Activated CD4-positive, alpha-beta T cell treated with anti-CD3 and anti-CD28 coated beads, Interleukin-2, amount 10 ng/mL, durations not matched to agents 24 days and 14 days (primary cell): ENCODE measurements at regions not wholly inside any gene's neighbourhood (a gene's known extent, or its start where the extent isn't known, plus 50 kb on each side); places are given as distances from the start of the nearest gene placed in this dataset.

ENCODE experiments used
- DNase-seq: peaks from one replicate; pipeline ENCODE4 v3.0.0; 2022
- H3K27ac Mint-ChIP-seq: one replicate; pipeline ENCODE4 v1.8.0; 2022; ENCODE audit warnings: mild to moderate bottlenecking, mixed read lengths
- H3K27me3 Mint-ChIP-seq: one replicate; pipeline ENCODE4 v1.8.0; 2022; ENCODE audit warnings: mixed read lengths
- H3K36me3 Mint-ChIP-seq: one replicate; pipeline ENCODE4 v1.8.0; 2022; ENCODE audit warnings: low read depth, mild to moderate bottlenecking, mixed read lengths
- H3K4me1 Mint-ChIP-seq: one replicate; pipeline ENCODE4 v1.8.0; 2021; ENCODE audit warnings: mixed read lengths
- H3K4me3 Mint-ChIP-seq: one replicate; pipeline ENCODE4 v1.8.0; 2022; ENCODE audit warnings: mild to moderate bottlenecking, moderate library complexity, mixed read lengths
- H3K9me3 Mint-ChIP-seq: one replicate; pipeline ENCODE4 v1.8.0; 2021; ENCODE audit warnings: mixed read lengths
- intact Hi-C: fragments of 100-400 bp; cut with micrococcal nuclease; formaldehyde crosslinking; loops from one replicate; pipeline ENCODE4 v1.15.1; 2023

GRCh38 chr11:29959488-29959887, 57.3 kb downstream of the KCNA4 start:
- DNase-seq, result no peak
- no peaks in the 10 kb centered on the region for H3K36me3 Mint-ChIP-seq
- no peaks in the 10 kb centered on the region for H3K4me1 Mint-ChIP-seq
- peaks cover 3% of the 10 kb centered on the region for H3K9me3 Mint-ChIP-seq
- no peak overlapping the region for H3K27ac Mint-ChIP-seq
- intact Hi-C loops, result no loop called here
- no peaks in the 10 kb centered on the region for H3K27me3 Mint-ChIP-seq
- H3K4me3 Mint-ChIP-seq, result no peak overlapping the region

DNA sequence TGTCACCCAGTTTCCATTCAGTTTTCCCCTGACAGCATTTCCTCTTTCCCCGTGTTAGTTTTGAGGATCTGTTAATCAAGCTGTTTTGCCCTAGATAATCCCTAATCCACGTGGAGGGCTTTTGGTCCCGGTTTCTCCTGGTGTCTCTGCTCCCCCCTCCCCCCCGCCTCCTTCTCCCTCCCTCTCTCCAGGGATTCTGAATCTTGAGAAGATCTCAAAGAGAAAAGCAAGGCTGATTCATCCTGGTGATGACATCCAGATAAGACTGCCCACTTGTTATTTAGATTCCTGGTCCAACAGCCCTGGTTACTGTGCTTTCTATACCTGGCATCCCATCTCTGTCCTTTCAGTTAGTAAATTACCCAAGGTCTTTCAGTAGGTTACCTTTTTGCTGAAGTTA, 59.4 kb downstream of the KCNA4 start:
- Mint-ChIP-seq H3K36me3 (no peaks in the 10 kb centered on the region), H3K4me1 (no peaks in the 10 kb centered on the region), H3K4me3 (no peak overlapping the region), H3K9me3 (peaks cover 3% of the 10 kb centered on the region), H3K27me3 (no peaks in the 10 kb centered on the region), H3K27ac (no peak overlapping the region)
- intact Hi-C loops, result no loop called here
- DNase-seq, result no peak

DNA sequence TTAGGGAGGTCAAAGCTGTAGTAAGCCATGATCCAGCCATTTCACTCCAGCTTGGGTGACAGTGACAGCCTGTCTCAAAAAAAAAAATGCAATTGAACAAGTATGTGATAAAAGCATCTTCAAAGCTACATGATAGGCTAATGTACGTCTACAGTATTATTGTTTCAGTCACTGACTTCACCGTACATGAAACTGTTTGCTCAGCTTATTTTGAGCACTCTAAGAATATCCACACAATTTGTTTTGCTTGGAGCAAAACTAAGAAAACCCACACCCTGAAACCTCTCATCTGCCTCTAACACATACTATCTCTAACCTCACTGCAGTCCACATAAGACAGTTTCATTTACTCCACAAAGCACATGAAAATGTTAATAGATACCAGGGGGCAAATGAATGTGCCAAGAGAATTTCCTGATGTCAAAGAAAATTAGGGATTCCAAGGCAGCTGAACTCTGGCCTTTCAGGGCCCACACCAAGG, 60.7 kb downstream of the KCNA4 start:
- no peaks in the 10 kb centered on the region for H3K27me3 Mint-ChIP-seq
- DNase-seq, result no peak
- peaks cover 3% of the 10 kb centered on the region for H3K9me3 Mint-ChIP-seq
- no peak overlapping the region for H3K4me3 Mint-ChIP-seq
- H3K36me3 Mint-ChIP-seq, result no peaks in the 10 kb centered on the region
- H3K4me1 Mint-ChIP-seq, result no peaks in the 10 kb centered on the region
- intact Hi-C loops, result no loop called here
- H3K27ac Mint-ChIP-seq, result no peak overlapping the region

DNA sequence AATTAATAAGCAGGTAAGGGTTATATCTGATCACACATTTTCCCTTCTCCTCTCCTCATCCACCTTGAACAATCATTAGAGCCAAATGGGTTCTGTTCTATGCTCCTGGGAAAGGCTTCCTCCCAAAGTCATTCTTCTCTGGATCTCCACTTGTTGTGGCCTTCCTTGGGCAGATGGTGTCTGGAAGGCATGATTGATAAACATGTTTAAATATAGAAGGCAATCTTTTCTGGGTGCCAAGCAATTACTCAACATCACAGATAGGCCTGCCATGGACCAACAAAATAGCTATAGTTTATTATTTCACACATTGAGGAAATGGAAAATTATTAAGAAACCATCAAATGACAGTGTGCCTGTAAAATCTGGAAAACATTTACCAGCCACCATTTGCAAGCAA, 73.5 kb downstream of the KCNA4 start:
- intact Hi-C loops, result no loop called here
- H3K27ac Mint-ChIP-seq, result no peak overlapping the region
- no peaks in the 10 kb centered on the region for H3K27me3 Mint-ChIP-seq
- H3K4me3 Mint-ChIP-seq, result no peak overlapping the region
- H3K9me3 Mint-ChIP-seq, result no peaks in the 10 kb centered on the region
- H3K4me1 Mint-ChIP-seq, result no peaks in the 10 kb centered on the region
- no peak for DNase-seq
- H3K36me3 Mint-ChIP-seq, result no peaks in the 10 kb centered on the region

DNA sequence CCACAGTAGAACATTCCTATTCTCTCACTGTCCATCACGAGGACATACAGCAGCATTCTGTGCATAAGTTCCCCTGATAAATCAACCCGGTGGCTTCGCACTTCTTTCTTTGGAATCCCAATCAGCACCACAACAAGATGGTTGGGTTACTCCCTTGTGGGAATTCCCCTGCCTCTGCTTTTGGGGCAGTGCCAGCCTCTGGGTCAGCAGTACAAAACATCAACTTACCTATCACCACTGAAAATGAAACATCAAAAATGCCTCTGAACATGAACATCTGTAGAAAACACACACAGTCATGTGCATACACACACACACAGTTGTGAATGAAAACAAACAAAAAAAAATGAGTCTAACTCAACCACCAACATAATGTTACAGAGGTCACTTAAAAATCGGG, 79.3 kb downstream of the KCNA4 start:
- H3K27me3 Mint-ChIP-seq, result no peaks in the 10 kb centered on the region

DNA sequence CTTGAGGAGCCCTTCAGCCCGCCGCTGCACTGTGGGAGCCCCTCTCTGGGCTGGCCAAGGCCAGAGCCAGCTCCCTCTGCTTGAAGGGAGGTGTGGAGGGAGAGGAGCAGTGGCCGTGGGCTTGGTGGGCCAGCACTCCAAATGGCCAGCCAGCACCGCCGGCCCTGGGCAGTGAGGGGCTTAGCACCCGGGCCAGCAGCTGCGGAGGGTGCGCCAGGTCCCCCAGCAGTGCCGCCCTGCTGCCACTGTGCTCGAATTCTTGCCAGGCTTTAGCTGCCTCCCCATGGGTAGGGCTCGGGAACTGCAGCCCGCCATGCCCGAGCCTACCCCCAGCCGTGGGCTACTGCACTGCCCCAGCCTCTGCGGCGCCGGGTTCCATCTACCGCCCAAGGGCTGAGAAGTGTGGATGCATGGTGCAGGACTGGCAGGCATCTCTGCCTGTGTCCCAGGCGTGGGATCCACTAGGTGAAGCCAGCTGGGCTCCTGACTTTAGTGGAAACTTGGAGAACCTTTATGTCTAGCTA, 82.7 kb downstream of the KCNA4 start:
- H3K27ac Mint-ChIP-seq, result no peak overlapping the region
- no peak for DNase-seq
- H3K4me3 Mint-ChIP-seq, result no peak overlapping the region
- H3K9me3 Mint-ChIP-seq, result peaks cover 8% of the 10 kb centered on the region
- H3K27me3 Mint-ChIP-seq, result no peaks in the 10 kb centered on the region
- H3K4me1 Mint-ChIP-seq, result no peaks in the 10 kb centered on the region
- intact Hi-C loops, result no loop called here
- H3K36me3 Mint-ChIP-seq, result no peaks in the 10 kb centered on the region

More for the DNA sequence above, 79.3 kb downstream of the KCNA4 start:
- Mint-ChIP-seq H3K9me3 (peaks cover 8% of the 10 kb centered on the region), H3K4me1 (no peaks in the 10 kb centered on the region), H3K27ac (no peak overlapping the region), H3K4me3 (no peak overlapping the region), H3K36me3 (no peaks in the 10 kb centered on the region)
- intact Hi-C loops, result no loop called here
- DNase-seq, result no peak

- Mint-ChIP-seq H3K9me3 (peaks cover 10% of the 10 kb centered on the region), H3K27ac (no peak overlapping the region), H3K4me1 (no peaks in the 10 kb centered on the region), H3K36me3 (no peaks in the 10 kb centered on the region), H3K4me3 (no peak overlapping the region), H3K27me3 (no peaks in the 10 kb centered on the region)
- DNase-seq, result no peak
- intact Hi-C loops, result no loop called here
Observed at GRCh38 chr11:29916040-29916439, 100.8 kb downstream of the KCNA4 start.

DNA sequence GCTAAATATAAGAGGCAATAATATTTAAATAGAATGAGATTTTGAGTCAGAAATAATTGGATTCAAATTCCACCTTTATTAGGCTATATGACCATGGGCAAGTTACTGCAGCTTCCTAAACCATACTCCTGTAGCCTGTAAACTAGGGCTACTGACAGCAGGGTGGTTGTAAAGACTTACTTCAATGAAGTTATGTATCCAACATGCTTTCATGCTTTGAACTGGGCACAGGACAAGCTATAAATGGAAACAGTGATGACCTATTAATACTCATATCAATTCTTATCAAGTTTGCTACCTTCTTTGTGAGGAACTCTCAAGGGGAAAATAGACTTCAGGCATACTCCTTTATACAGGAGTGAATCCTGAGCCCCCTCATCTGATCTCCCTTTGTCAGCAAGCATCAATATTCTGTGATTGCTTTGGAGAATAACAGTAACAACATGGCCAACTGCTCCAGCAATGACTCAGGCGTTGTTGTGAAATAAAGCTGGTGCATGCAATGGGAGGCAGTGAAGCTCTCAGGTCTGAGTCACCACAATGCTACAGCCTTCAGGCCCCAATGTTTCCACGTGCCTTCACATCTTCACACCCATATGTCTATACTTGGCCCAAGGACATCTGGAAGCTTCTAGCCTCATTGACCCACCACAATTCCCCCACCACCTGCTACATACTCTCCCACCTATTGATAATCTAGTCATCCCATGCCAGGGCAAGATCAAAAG, 102.5 kb downstream of the KCNA4 start:
- Mint-ChIP-seq H3K36me3 (no peaks in the 10 kb centered on the region), H3K27me3 (no peaks in the 10 kb centered on the region), H3K4me3 (no peak overlapping the region), H3K27ac (no peak overlapping the region), H3K9me3 (peaks cover 6% of the 10 kb centered on the region), H3K4me1 (no peaks in the 10 kb centered on the region)
- DNase-seq, result no peak
- intact Hi-C loops, result no loop called here

GRCh38 chr11:29913352-29913751, 103.5 kb downstream of the KCNA4 start:
- Mint-ChIP-seq H3K27me3 (no peaks in the 10 kb centered on the region), H3K4me1 (no peaks in the 10 kb centered on the region), H3K36me3 (no peaks in the 10 kb centered on the region), H3K9me3 (peaks cover 10% of the 10 kb centered on the region), H3K27ac (no peak overlapping the region), H3K4me3 (no peak overlapping the region)
- intact Hi-C loops, result no loop called here
- no peak for DNase-seq

DNA sequence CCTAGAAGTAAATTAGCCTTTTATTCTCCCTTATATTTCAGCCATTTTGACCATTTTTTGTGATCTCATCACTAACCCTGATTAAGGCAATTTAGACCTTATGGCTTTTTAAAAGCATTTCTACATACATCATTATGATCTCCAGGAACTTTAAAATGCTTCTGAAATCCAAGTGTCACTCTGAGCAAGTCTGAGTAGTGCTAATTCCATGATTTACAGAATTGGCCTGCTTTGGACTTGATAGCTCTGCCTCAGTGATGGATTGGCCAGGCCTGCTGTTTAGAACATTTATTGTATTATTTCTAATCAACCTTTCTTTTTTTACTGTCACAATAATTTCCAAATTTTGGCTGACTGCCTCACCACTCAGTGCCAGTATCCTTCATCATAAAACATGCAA, 116.4 kb downstream of the KCNA4 start:
- H3K27me3 Mint-ChIP-seq, result no peaks in the 10 kb centered on the region
- no peak for DNase-seq
- intact Hi-C loops, result no loop called here
- H3K9me3 Mint-ChIP-seq, result no peaks in the 10 kb centered on the region
- no peaks in the 10 kb centered on the region for H3K36me3 Mint-ChIP-seq
- no peaks in the 10 kb centered on the region for H3K4me1 Mint-ChIP-seq
- H3K27ac Mint-ChIP-seq, result no peak overlapping the region
- no peak overlapping the region for H3K4me3 Mint-ChIP-seq

GRCh38 chr11:29879560-29879959, 137.3 kb downstream of the KCNA4 start:
- no peaks in the 10 kb centered on the region for H3K4me1 Mint-ChIP-seq

GRCh38 chr11:29876192-29876591, 140.6 kb downstream of the KCNA4 start:
- H3K4me3 Mint-ChIP-seq, result no peak overlapping the region
- peaks cover 17% of the 10 kb centered on the region for H3K9me3 Mint-ChIP-seq
- H3K27me3 Mint-ChIP-seq, result no peaks in the 10 kb centered on the region
- intact Hi-C loops, result no loop called here
- no peak overlapping the region for H3K27ac Mint-ChIP-seq
- no peaks in the 10 kb centered on the region for H3K4me1 Mint-ChIP-seq
- H3K36me3 Mint-ChIP-seq, result no peaks in the 10 kb centered on the region
- DNase-seq, result no peak

More at GRCh38 chr11:29879560-29879959, 137.3 kb downstream of the KCNA4 start:
- Mint-ChIP-seq H3K27me3 (no peaks in the 10 kb centered on the region), H3K9me3 (peaks cover 8% of the 10 kb centered on the region), H3K27ac (no peak overlapping the region), H3K4me3 (no peak overlapping the region), H3K36me3 (no peaks in the 10 kb centered on the region)
- no peak for DNase-seq
- intact Hi-C loops, result no loop called here

DNA sequence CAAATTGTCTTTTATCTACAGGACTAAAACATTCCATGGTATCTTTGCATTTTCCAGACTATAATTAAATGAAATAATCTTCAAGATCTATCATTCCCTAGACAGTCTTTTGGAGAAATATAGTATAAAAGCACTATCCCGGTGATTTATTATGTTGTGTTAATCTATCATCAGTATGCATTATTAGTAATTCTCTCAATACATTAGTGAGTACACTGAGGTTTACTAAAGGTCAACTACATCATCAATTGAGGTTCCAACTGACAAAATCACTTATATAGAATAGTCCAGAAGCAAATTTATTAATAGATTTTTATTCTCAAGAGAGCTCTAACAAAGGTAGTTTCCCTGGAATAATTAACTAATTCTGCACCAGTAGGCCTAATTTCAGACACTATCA, 169.6 kb downstream of the KCNA4 start:
- no peaks in the 10 kb centered on the region for H3K9me3 Mint-ChIP-seq
- intact Hi-C loops, result no loop called here
- no peaks in the 10 kb centered on the region for H3K27me3 Mint-ChIP-seq
- no peaks in the 10 kb centered on the region for H3K4me1 Mint-ChIP-seq
- no peak overlapping the region for H3K27ac Mint-ChIP-seq
- DNase-seq, result no peak
- H3K36me3 Mint-ChIP-seq, result no peaks in the 10 kb centered on the region
- H3K4me3 Mint-ChIP-seq, result no peak overlapping the region

- Mint-ChIP-seq H3K9me3 (no peaks in the 10 kb centered on the region), H3K4me1 (no peaks in the 10 kb centered on the region), H3K27me3 (no peaks in the 10 kb centered on the region), H3K27ac (no peak overlapping the region), H3K4me3 (no peak overlapping the region), H3K36me3 (no peaks in the 10 kb centered on the region)
- no peak for DNase-seq
- intact Hi-C loops, result no loop called here
Observed at GRCh38 chr11:29844701-29845379, 172.0 kb downstream of the KCNA4 start.
